ENCODE measurements at regions not wholly inside any gene's neighbourhood (a gene's known extent, or its start where the extent isn't known, plus 50 kb on each side); places are given as distances from the start of the nearest gene placed in this dataset.

DNA sequence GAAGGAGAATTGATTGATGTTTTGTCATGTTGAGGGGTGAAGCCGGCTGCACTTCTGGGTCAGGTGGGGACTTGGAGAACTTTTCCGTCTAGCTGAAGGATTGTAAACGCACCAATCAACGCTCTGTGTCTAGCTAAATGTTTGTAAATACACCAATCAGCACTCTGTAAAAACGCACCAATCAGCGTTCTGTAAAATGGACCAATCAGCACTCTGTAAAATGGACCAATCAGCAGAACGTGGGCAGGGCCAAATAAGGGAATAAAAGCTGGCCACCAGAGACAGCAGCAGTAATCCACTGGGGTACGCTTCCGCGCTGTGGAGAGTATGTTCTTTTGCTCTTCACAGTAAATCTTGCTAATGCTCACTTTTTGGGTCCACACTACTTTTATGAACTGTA, 384.1 kb downstream of the FOXG1 start:
- TF ChIP-seq EP300 (IDR thresholded peaks at IDR 0.05) (no peak), POLR2AphosphoS5 (IDR thresholded peaks at IDR 0.05) (no peak), CTCF (IDR thresholded peaks at IDR 0.05) (no peak), POLR2A (IDR thresholded peaks at IDR 0.05; ENCODE audit: low read depth) (no peak)
- no peaks in the 10 kb centered on the region for H3K4me1 ChIP-seq
- intact Hi-C loops (cut with DNase I): no loop called here
- H3K27ac ChIP-seq (replicated peaks in 1 of 4): no peak overlapping the region
- no peak for DNase-seq (ENCODE audit: extremely low spot score)
- 94% methylated on average over 10 of the region's 10 CpGs for WGBS
- H3K9me3 ChIP-seq: no peaks in the 10 kb centered on the region
- no peak overlapping the region for H3K4me3 ChIP-seq
- no peaks in the 10 kb centered on the region for H3K27me3 ChIP-seq
- no peaks in the 10 kb centered on the region for H3K36me3 ChIP-seq

DNA sequence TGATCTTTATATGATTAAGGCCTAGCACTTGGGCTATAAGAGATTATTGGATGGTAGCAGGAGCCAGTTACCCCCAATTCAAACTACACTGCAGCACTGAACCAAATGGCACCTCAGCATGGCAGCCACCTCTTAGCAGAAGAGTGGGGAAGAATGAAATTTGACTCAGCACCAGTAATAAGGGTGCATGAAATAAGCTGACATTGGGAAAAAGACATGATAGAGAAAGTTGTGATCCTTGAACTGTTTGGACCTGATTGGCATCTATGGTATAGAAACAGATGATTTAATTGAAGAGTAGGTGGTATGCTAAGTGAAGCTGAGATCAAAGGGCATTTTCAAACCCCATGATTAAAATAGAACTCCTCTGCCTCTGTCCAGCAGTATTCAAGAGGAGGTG, 389.5 kb downstream of the FOXG1 start:
- H3K36me3 ChIP-seq: no peaks in the 10 kb centered on the region
- no peaks in the 10 kb centered on the region for H3K27me3 ChIP-seq
- H3K4me3 ChIP-seq: no peak overlapping the region
- TF ChIP-seq EP300 (IDR thresholded peaks at IDR 0.05): no peak
- no peak for DNase-seq (ENCODE audit: extremely low spot score)
- H3K27ac ChIP-seq (replicated peaks in 1 of 4): no peak overlapping the region
- H3K9me3 ChIP-seq: no peaks in the 10 kb centered on the region
- H3K4me1 ChIP-seq: no peaks in the 10 kb centered on the region
- intact Hi-C loops (cut with DNase I): no loop called here

- Histone ChIP-seq H3K36me3 (no peaks in the 10 kb centered on the region), H3K9me3 (no peaks in the 10 kb centered on the region), H3K27ac (replicated peaks in 1 of 4) (no peak overlapping the region), H3K4me3 (no peak overlapping the region), H3K4me1 (no peaks in the 10 kb centered on the region), H3K27me3 (no peaks in the 10 kb centered on the region)
- no peak for TF ChIP-seq POLR2AphosphoS5 (IDR thresholded peaks at IDR 0.05)
- no peak for TF ChIP-seq EP300 (IDR thresholded peaks at IDR 0.05)
- no peak for TF ChIP-seq CTCF (IDR thresholded peaks at IDR 0.05)
- no peak for TF ChIP-seq POLR2A (IDR thresholded peaks at IDR 0.05; ENCODE audit: low read depth)
- WGBS: 71% methylated on average over 4 of the region's 4 CpGs
- intact Hi-C loops (cut with DNase I): no loop called here
- no peak for DNase-seq (ENCODE audit: extremely low spot score)
These were observed 395.0 kb downstream of the FOXG1 start for GRCh38 chr14:29161593-29161992.

- no peak for DNase-seq (ENCODE audit: extremely low spot score)
- TF ChIP-seq EP300 (IDR thresholded peaks at IDR 0.05) (no peak), CTCF (IDR thresholded peaks at IDR 0.05) (no peak), POLR2AphosphoS5 (IDR thresholded peaks at IDR 0.05) (no peak)
- intact Hi-C loops (cut with DNase I): no loop called here
- no peak overlapping the region for H3K4me3 ChIP-seq
- H3K27ac ChIP-seq (replicated peaks in 1 of 4): no peak overlapping the region
- H3K9me3 ChIP-seq: no peaks in the 10 kb centered on the region
- WGBS: 50% methylated on average over 2 of the region's 2 CpGs
- no peaks in the 10 kb centered on the region for H3K36me3 ChIP-seq
- H3K4me1 ChIP-seq: no peaks in the 10 kb centered on the region
- H3K27me3 ChIP-seq: no peaks in the 10 kb centered on the region
These were observed 396.5 kb downstream of the FOXG1 start for GRCh38 chr14:29163109-29163508.

DNA sequence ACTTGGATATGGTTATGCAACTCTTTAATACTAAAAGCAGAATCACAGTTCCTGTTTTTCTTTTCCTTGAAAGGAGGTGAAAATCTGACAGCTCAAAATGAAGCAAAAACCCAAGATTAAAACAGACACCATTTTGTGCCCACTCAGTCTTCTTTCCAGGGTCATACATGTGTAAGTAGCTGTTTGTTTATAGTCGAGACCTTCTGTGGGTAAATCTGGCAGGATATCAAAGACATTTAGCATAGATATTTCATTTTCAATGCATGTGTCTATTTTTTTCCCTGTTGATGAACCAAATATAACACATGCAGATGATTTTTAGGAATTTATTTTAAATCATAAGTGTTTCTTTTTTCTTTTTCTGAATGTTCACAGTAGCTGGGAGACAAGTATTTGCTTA, 398.8 kb downstream of the FOXG1 start:
- H3K4me1 ChIP-seq: no peaks in the 10 kb centered on the region
- H3K4me3 ChIP-seq: no peak overlapping the region
- H3K9me3 ChIP-seq: no peaks in the 10 kb centered on the region
- no peak for TF ChIP-seq EP300 (IDR thresholded peaks at IDR 0.05)
- TF ChIP-seq CTCF (IDR thresholded peaks at IDR 0.05): no peak
- TF ChIP-seq POLR2A (IDR thresholded peaks at IDR 0.05; ENCODE audit: low read depth): no peak
- TF ChIP-seq POLR2AphosphoS5 (IDR thresholded peaks at IDR 0.05): no peak
- no peak for DNase-seq (ENCODE audit: extremely low spot score)
- no peak overlapping the region for H3K27ac ChIP-seq (replicated peaks in 1 of 4)
- no peaks in the 10 kb centered on the region for H3K27me3 ChIP-seq
- 68% methylated on average over 1 of the region's 1 CpG for WGBS
- no peaks in the 10 kb centered on the region for H3K36me3 ChIP-seq
- intact Hi-C loops (cut with DNase I): no loop called here
